Common myeloid progenitor, CD34-positive (primary cell): ENCODE measurements at regions not wholly inside any gene's neighbourhood (a gene's known extent, or its start where the extent isn't known, plus 50 kb on each side); places are given as distances from the start of the nearest gene placed in this dataset.

Experiments
- CTCF ChIA-PET: fragments of 350-600 bp; sonication (Branson Sonifier 250); formaldehyde crosslinking; loops from one replicate; lab custom pipeline; 2021; ENCODE audit warnings: antibody characterized with exemption; lab: Charles Lee
- POLR2A ChIA-PET: fragments of 350-600 bp; sonication (Branson Sonifier 250); formaldehyde crosslinking; loops from one replicate; lab custom pipeline; 2021; ENCODE audit warnings: antibody characterized with exemption; lab: Charles Lee
- DNase-seq, 3 donors: peaks; one replicate each; pipeline versions ENCODE4 v3.0.0 to v3.0.0-alpha.2; 2013
- H3K27ac ChIP-seq, 2 experiments: 1 replicate in 1 of 2; 2 replicates in 1 of 2; pipeline ENCODE4 v1.7.0; 2013; ENCODE audit warnings: inconsistent platforms in 2 of 2, low read length in 2 of 2, mild to moderate bottlenecking in 2 of 2, low read depth in 1 of 2, moderate library complexity in 1 of 2; ENCODE audit not compliant: severe bottlenecking in 2 of 2, insufficient read depth in 1 of 2, poor library complexity in 1 of 2
- H3K27me3 ChIP-seq, 5 experiments: replicated peaks in 2 of 5; 1 replicate in 3 of 5; 2 replicates in 2 of 5; pipeline versions ENCODE4 v1.6.1 to v1.7.0; 2013; ENCODE audit warnings: low read length in 4 of 5, mild to moderate bottlenecking in 2 of 5, moderate library complexity in 2 of 5, inconsistent platforms in 1 of 5; ENCODE audit not compliant: insufficient read depth in 5 of 5, control insufficient read depth in 4 of 5
- H3K36me3 ChIP-seq, 4 experiments: 1 replicate in 2 of 4; 2 replicates in 2 of 4; pipeline versions ENCODE4 v1.6.1 to v1.7.0; 2013; ENCODE audit warnings: low read length in 3 of 4, control low read depth in 1 of 4, mild to moderate bottlenecking in 1 of 4; ENCODE audit not compliant: control insufficient read depth in 4 of 4, insufficient read depth in 4 of 4
- H3K4me1 ChIP-seq, 4 experiments: 1 replicate in 3 of 4; 2 replicates in 1 of 4; pipeline versions ENCODE4 v1.6.1 to v1.7.1; 2013; ENCODE audit warnings: low read length in 3 of 4, mild to moderate bottlenecking in 3 of 4, control low read depth in 1 of 4, inconsistent platforms in 1 of 4, moderate library complexity in 1 of 4; ENCODE audit not compliant: control insufficient read depth in 4 of 4, insufficient read depth in 4 of 4; ENCODE audit errors: control extremely low read depth in 1 of 4
- H3K4me3 ChIP-seq, 7 experiments: 1 replicate in 4 of 7; 2 replicates in 3 of 7; pipeline versions ENCODE4 v1.5.1 to v1.7.0; 2013; ENCODE audit warnings: mild to moderate bottlenecking in 7 of 7, low read length in 6 of 7, moderate library complexity in 6 of 7, inconsistent platforms in 2 of 7, low read depth in 2 of 7, control low read depth in 1 of 7; ENCODE audit not compliant: insufficient read depth in 4 of 7, control insufficient read depth in 1 of 7; ENCODE audit errors: extremely low read depth in 1 of 7
- H3K9me3 ChIP-seq, 5 experiments: 1 replicate in 4 of 5; 2 replicates in 1 of 5; pipeline versions ENCODE4 v1.6.1 to v1.7.1; 2013; ENCODE audit warnings: low read length in 4 of 5, mild to moderate bottlenecking in 2 of 5, inconsistent platforms in 1 of 5, low read depth in 1 of 5, moderate library complexity in 1 of 5; ENCODE audit not compliant: control insufficient read depth in 4 of 5, insufficient read depth in 2 of 5; ENCODE audit errors: control extremely low read depth in 1 of 5
- WGBS: methylation state at CpG from one replicate; pipeline ENCODE4 v1.1.5; 2013; ENCODE audit not compliant: insufficient coverage; 5-methylcytosine and 5-hydroxymethylcytosine counted together

DNA sequence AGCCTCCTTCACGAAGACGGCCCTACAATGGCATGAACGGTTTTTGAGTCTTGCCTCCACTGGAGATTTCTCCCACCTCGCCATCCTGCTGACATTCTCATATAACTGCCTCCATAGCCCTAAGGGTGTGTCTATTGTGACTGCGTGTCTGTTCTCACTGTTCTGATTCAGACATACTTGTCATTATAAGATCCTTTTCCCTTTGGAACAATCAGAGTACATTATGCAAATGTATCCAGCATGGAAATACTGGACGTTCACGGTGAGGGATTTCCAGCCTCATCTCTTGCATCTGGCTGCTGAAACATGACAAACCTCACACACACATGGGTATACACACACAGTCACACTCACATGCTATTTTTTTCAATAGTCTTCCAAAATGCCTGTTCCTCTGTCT, 402.1 kb downstream of the DIRAS2 start:
- no peaks in the 10 kb centered on the region for H3K36me3 ChIP-seq
- no peak overlapping the region for H3K27ac ChIP-seq
- ChIA-PET POLR2A (no interaction called here), CTCF (no interaction called here)
- no peak overlapping the region for H3K4me3 ChIP-seq
- DNase-seq, result no peak
- 100% methylated on average over 5 of the region's 7 CpGs for WGBS
- H3K27me3 ChIP-seq, result no peaks in the 10 kb centered on the region
- no peaks in the 10 kb centered on the region for H3K9me3 ChIP-seq
- no peaks in the 10 kb centered on the region for H3K4me1 ChIP-seq

GRCh38 chr9:90245661-90246060, 397.0 kb downstream of the DIRAS2 start:
- CTCF ChIA-PET, result no interaction called here
- H3K9me3 ChIP-seq, result no peaks in the 10 kb centered on the region
- 100% methylated on average over 3 of the region's 3 CpGs for WGBS

DNA sequence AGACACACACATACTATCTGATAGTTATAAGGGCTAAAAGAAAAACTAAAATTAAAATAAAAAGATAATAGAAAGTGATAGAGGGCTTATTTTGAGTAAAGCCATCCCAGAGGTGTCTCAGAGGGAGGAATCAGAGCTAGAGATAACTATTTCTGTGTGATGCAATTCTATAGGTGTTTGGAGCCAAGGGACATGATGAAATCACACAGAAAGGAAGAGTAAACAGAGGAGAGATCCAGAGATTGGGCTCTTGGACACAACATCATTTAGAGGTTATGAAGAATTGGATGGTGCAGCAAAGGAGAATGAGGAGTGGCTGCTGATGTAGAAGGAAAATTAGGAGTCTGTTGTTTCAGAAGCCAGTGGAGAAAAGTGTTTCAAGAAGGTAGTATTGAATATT, 393.5 kb downstream of the DIRAS2 start:
- Histone ChIP-seq H3K4me1 (no peaks in the 10 kb centered on the region), H3K27me3 (no peaks in the 10 kb centered on the region), H3K4me3 (no peak overlapping the region), H3K36me3 (no peaks in the 10 kb centered on the region), H3K27ac (no peak overlapping the region), H3K9me3 (no peaks in the 10 kb centered on the region)
- ChIA-PET CTCF (no interaction called here), POLR2A (no interaction called here)
- no peak for DNase-seq

More at GRCh38 chr9:90245661-90246060, 397.0 kb downstream of the DIRAS2 start:
- POLR2A ChIA-PET, result no interaction called here
- DNase-seq, result no peak
- no peaks in the 10 kb centered on the region for H3K36me3 ChIP-seq
- H3K27me3 ChIP-seq, result no peaks in the 10 kb centered on the region
- H3K4me3 ChIP-seq, result no peak overlapping the region
- no peak overlapping the region for H3K27ac ChIP-seq
- no peaks in the 10 kb centered on the region for H3K4me1 ChIP-seq

GRCh38 chr9:90251316-90251715, 391.3 kb downstream of the DIRAS2 start:
- ChIA-PET CTCF (no interaction called here), POLR2A (no interaction called here)
- H3K27ac ChIP-seq, result no peak overlapping the region
- DNase-seq, result no peak
- H3K36me3 ChIP-seq, result no peaks in the 10 kb centered on the region
- no peaks in the 10 kb centered on the region for H3K4me1 ChIP-seq
- no peaks in the 10 kb centered on the region for H3K27me3 ChIP-seq
- H3K9me3 ChIP-seq, result no peaks in the 10 kb centered on the region
- H3K4me3 ChIP-seq, result no peak overlapping the region

GRCh38 chr9:90256345-90256744, 386.3 kb downstream of the DIRAS2 start:
- Histone ChIP-seq H3K4me1 (no peaks in the 10 kb centered on the region), H3K27me3 (no peaks in the 10 kb centered on the region), H3K27ac (no peak overlapping the region), H3K9me3 (peaks cover 0 to 10% (median 5%) of the 10 kb centered on the region in 5 experiments), H3K36me3 (no peaks in the 10 kb centered on the region), H3K4me3 (no peak overlapping the region)
- ChIA-PET POLR2A (no interaction called here), CTCF (no interaction called here)
- 100% methylated on average over 2 of the region's 2 CpGs for WGBS
- no peak for DNase-seq

- Histone ChIP-seq H3K27ac (no peak overlapping the region), H3K27me3 (no peaks in the 10 kb centered on the region), H3K36me3 (no peaks in the 10 kb centered on the region), H3K9me3 (peaks cover 0 to 19% (median 7%) of the 10 kb centered on the region in 5 experiments), H3K4me3 (no peak overlapping the region), H3K4me1 (no peaks in the 10 kb centered on the region)
- CTCF ChIA-PET, result no interaction called here
- no peak for DNase-seq
- 83% methylated on average over 3 of the region's 7 CpGs for WGBS
- POLR2A ChIA-PET, result no interaction called here
These were observed 383.0 kb downstream of the DIRAS2 start for GRCh38 chr9:90259311-90260246.

DNA sequence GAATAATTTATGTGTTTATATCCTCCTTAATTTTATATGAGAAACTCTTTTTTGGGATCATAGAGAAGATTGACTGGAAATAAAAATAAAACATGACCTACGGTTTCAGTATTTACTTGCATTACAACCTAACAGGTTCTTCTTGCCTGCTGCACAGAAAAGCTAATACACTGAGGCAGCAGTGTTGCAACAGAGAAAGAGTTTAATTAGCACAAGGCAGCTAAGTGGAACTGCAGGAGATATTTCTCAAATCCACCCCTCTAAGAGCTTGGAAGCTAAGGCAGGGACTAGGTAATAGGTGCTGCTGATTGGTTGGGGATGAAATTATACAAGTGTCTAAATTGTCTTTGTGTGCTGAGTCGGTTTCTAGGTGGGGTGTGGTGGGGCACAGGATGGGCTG, 380.9 kb downstream of the DIRAS2 start:
- Histone ChIP-seq H3K4me1 (no peaks in the 10 kb centered on the region), H3K4me3 (no peak overlapping the region), H3K27me3 (peaks cover 0 to 3% (median 0%) of the 10 kb centered on the region in 5 experiments), H3K36me3 (no peaks in the 10 kb centered on the region), H3K9me3 (peaks cover 0 to 19% (median 7%) of the 10 kb centered on the region in 5 experiments), H3K27ac (no peak overlapping the region)
- CTCF ChIA-PET, result no interaction called here
- WGBS, result 89% methylated on average over 1 of the region's 2 CpGs
- POLR2A ChIA-PET, result no interaction called here
- no peak for DNase-seq
